ENCODE measurements at regions not wholly inside any gene's neighbourhood (a gene's known extent, or its start where the extent isn't known, plus 50 kb on each side); places are given as distances from the start of the nearest gene placed in this dataset.

DNA sequence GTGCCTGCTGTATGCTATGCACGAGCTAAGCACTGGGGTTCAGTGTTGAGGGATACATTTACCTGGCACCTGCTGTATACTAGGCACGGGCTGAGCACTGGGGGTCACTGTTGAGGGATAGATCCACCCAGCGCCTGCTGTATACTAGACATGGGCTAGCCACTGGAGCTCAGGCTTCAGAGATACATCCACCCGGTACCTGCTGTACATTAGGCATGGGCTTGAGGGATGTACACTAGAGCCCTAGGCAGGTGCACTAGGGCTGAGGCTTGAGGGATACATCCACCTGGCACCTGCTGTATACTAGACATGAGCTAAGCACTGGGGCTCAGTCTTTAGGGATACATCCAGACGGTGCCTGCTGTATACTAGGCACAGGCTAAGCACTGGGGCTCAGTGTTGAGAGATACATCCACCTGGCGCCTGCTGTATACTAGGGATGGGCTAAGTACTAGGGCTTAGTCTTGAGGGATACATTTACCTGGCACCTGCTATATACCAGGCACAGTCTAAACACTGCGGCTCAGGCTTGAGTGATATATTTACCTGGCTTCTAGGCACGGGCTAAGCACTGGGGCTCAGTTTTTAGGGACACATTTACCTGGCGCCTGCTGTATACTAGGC is 92.7 kb downstream of the ADRA2C start:
- TF ChIP-seq, protein P1, sequence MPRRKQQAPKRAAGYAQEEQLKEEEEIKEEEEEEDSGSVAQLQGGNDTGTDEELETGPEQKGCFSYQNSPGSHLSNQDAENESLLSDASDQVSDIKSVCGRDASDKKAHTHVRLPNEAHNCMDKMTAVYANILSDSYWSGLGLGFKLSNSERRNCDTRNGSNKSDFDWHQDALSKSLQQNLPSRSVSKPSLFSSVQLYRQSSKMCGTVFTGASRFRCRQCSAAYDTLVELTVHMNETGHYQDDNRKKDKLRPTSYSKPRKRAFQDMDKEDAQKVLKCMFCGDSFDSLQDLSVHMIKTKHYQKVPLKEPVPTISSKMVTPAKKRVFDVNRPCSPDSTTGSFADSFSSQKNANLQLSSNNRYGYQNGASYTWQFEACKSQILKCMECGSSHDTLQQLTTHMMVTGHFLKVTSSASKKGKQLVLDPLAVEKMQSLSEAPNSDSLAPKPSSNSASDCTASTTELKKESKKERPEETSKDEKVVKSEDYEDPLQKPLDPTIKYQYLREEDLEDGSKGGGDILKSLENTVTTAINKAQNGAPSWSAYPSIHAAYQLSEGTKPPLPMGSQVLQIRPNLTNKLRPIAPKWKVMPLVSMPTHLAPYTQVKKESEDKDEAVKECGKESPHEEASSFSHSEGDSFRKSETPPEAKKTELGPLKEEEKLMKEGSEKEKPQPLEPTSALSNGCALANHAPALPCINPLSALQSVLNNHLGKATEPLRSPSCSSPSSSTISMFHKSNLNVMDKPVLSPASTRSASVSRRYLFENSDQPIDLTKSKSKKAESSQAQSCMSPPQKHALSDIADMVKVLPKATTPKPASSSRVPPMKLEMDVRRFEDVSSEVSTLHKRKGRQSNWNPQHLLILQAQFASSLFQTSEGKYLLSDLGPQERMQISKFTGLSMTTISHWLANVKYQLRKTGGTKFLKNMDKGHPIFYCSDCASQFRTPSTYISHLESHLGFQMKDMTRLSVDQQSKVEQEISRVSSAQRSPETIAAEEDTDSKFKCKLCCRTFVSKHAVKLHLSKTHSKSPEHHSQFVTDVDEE (CRISPR knock-in tag; IDR thresholded peaks at IDR 0.05) = no peak
- no peak for TF ChIP-seq ESRRG (CRISPR knock-in tag; IDR thresholded peaks at IDR 0.05)
